HepG2 (cell line): ENCODE measurements at regions not wholly inside any gene's neighbourhood (a gene's known extent, or its start where the extent isn't known, plus 50 kb on each side); places are given as distances from the start of the nearest gene placed in this dataset.

Source experiments
- ATAC-seq: fragments of 200-7000 bp; cut with Tn5 transposase; 3 replicates; pipeline ENCODE4 v1.9.1; 2020; ENCODE audit warnings: mild to moderate bottlenecking, moderate library complexity
- BruUV-seq: library from RNA; stranded (reverse); fragments of 400-500 nt; replicated peaks from 2 replicates; lab custom pipeline; 2021; lab: Mats Ljungman, UMichigan
- CTCF ChIA-PET: fragments of 300-600 bp; formaldehyde crosslinking; extraction: SDS; loops from one replicate; lab custom pipeline; 2021; ENCODE audit warnings: low total read pairs, inconsistent platforms, low intra/inter-chr PET ratio; lab: Yijun Ruan, JAX
- POLR2A ChIA-PET: fragments of 350-600 bp; sonication (Branson Sonifier 250); formaldehyde crosslinking; loops from one replicate; lab custom pipeline; 2020; ENCODE audit warnings: antibody characterized with exemption, inconsistent platforms; lab: Yijun Ruan, JAX
- DNase-seq: peaks from one replicate; pipeline ENCODE4 v3.0.0-alpha.2; 2015; ENCODE audit warnings: low spot score
- FAIRE-seq: peaks from 3 replicates; lab custom pipeline; 2011; peaks lifted over from hg19 to GRCh38; lab: Jason Lieb, UNC
- H2AFZ ChIP-seq: one replicate; pipeline ENCODE4 v1.6.1; 2011; ENCODE audit warnings: low read length, inconsistent platforms
- H3K27ac ChIP-seq: fragments of 300-600 bp; 3 replicates; pipeline ENCODE4 v1.8.0; 2011; ENCODE audit warnings: mixed run types, mild to moderate bottlenecking, mixed read lengths, low read length, inconsistent platforms; ENCODE audit not compliant: insufficient read depth; ENCODE audit errors: extremely low read length
- H3K27me3 ChIP-seq, 2 experiments: fragments of 200-600 bp in 1 of 2; 2 replicates in 1 of 2; 3 replicates in 1 of 2; pipeline versions ENCODE4 v1.6.0 to v1.8.0; 2011; ENCODE audit warnings: low read length in 2 of 2, mild to moderate bottlenecking in 2 of 2, moderate library complexity in 2 of 2, inconsistent platforms in 1 of 2; ENCODE audit not compliant: insufficient read depth in 2 of 2, control insufficient read depth in 1 of 2
- H3K36me3 ChIP-seq, 2 experiments: fragments of 200-600 bp in 1 of 2; replicated peaks in 1 of 2; 2 replicates in 1 of 2; 3 replicates in 1 of 2; pipeline versions ENCODE4 v1.5.1 to v1.8.0; 2011; ENCODE audit warnings: low read length in 2 of 2, inconsistent platforms in 1 of 2; ENCODE audit not compliant: insufficient read depth in 2 of 2, control insufficient read depth in 1 of 2
- H3K4me1 ChIP-seq: 2 replicates; pipeline ENCODE4 v1.5.1; 2012; ENCODE audit warnings: low read length, inconsistent platforms; ENCODE audit not compliant: insufficient read depth
- H3K4me2 ChIP-seq: 2 replicates; pipeline ENCODE4 v1.6.0; 2011; ENCODE audit warnings: low read depth, low read length, inconsistent platforms
- H3K4me3 ChIP-seq, 3 experiments: fragments of 200-600 bp in 1 of 3; sonication (generic), shearing (Covaris generic) in 1 of 3; replicated peaks in 1 of 3; 2 replicates each; pipeline ENCODE4 v1.5.1; 2011 to 2016; ENCODE audit warnings: low read length in 3 of 3, inconsistent platforms in 2 of 3, low read depth in 2 of 3, mild to moderate bottlenecking in 2 of 3, control low read depth in 1 of 3, mixed read lengths in 1 of 3; ENCODE audit not compliant: insufficient read depth in 1 of 3
- H3K79me2 ChIP-seq: one replicate; pipeline ENCODE4 v1.6.1; 2011; ENCODE audit warnings: low read length, inconsistent platforms; ENCODE audit not compliant: insufficient read depth
- H3K9ac ChIP-seq: 2 replicates; pipeline ENCODE4 v1.6.0; 2011; ENCODE audit warnings: mild to moderate bottlenecking, low read depth, low read length, inconsistent platforms; ENCODE audit not compliant: insufficient read depth
- H3K9me3 ChIP-seq: 2 replicates; pipeline ENCODE4 v1.5.1; 2012; ENCODE audit warnings: mild to moderate bottlenecking, low read length
- H4K20me1 ChIP-seq: 2 replicates; pipeline ENCODE4 v1.6.0; 2011; ENCODE audit warnings: inconsistent platforms, mild to moderate bottlenecking, low read length, moderate library complexity; ENCODE audit not compliant: insufficient read depth
- ARNT2 ChIP-seq: sonication (generic); formaldehyde crosslinking; IDR thresholded peaks from 2 replicates; pipeline ENCODE4 v1.8.0; 2022; ENCODE audit warnings: mild to moderate bottlenecking, low read depth, missing genetic modification reagents, moderate library complexity
- ATAD3A ChIP-seq: sonication (generic); formaldehyde crosslinking; IDR thresholded peaks from 2 replicates; pipeline ENCODE4 v1.4.0; 2020; ENCODE audit warnings: missing genetic modification reagents
- GABPA ChIP-seq, 2 experiments: IDR thresholded peaks; 2 replicates each; pipeline ENCODE4 v1.6.1; 2011 to 2016; ENCODE audit warnings: low read depth in 2 of 2, low read length in 1 of 2, missing biosample characterization in 1 of 2, missing genetic modification characterization in 1 of 2
- GPN1 ChIP-seq: sonication (generic); formaldehyde crosslinking; IDR thresholded peaks from 2 replicates; pipeline ENCODE4 v1.5.1; 2020; ENCODE audit warnings: missing genetic modification reagents, borderline replicate concordance
- HHEX ChIP-seq: IDR thresholded peaks from 2 replicates; pipeline ENCODE4 v1.6.1; 2016; ENCODE audit warnings: control low read depth
- KAT8 ChIP-seq: IDR thresholded peaks from 2 replicates; pipeline ENCODE4 v1.6.1; 2016; ENCODE audit warnings: missing genetic modification reagents, missing compliant biosample characterization
- SIX1 ChIP-seq: sonication (generic); formaldehyde crosslinking; IDR thresholded peaks from 2 replicates; pipeline ENCODE4 v1.4.0; 2020; ENCODE audit warnings: missing genetic modification reagents, borderline replicate concordance
- TBX2 ChIP-seq: sonication (generic); formaldehyde crosslinking; IDR thresholded peaks from 2 replicates; pipeline ENCODE4 v1.5.0; 2020; ENCODE audit warnings: missing genetic modification reagents, mild to moderate bottlenecking, borderline replicate concordance
- TOPORS ChIP-seq: sonication (generic); formaldehyde crosslinking; IDR thresholded peaks from 2 replicates; pipeline ENCODE4 v1.8.0; 2023; ENCODE audit warnings: mild to moderate bottlenecking, missing genetic modification reagents
- TP53 ChIP-seq: sonication (generic); formaldehyde crosslinking; conservative IDR thresholded peaks from 2 replicates; pipeline ENCODE4 v1.4.0; 2020; ENCODE audit warnings: missing genetic modification reagents
- ZNF160 ChIP-seq: sonication (generic); formaldehyde crosslinking; IDR thresholded peaks from 2 replicates; pipeline ENCODE4 v1.8.0; 2022; ENCODE audit warnings: mild to moderate bottlenecking, inconsistent platforms, missing genetic modification reagents
- ZNF180 ChIP-seq: sonication (generic); formaldehyde crosslinking; IDR thresholded peaks from 2 replicates; pipeline ENCODE4 v1.4.0; 2020; ENCODE audit warnings: low read depth, missing genetic modification reagents, borderline replicate concordance
- ZNF577 ChIP-seq: sonication (generic); formaldehyde crosslinking; IDR thresholded peaks from 2 replicates; pipeline ENCODE4 v1.4.0; 2020; ENCODE audit warnings: mild to moderate bottlenecking, low read depth, missing genetic modification reagents, borderline replicate concordance
- ZNF614 ChIP-seq: IDR thresholded peaks from 2 replicates; pipeline ENCODE4 v1.6.1; 2018; ENCODE audit warnings: missing biosample characterization, missing genetic modification reagents, inconsistent platforms, borderline replicate concordance
- ZNF674 ChIP-seq: sonication (generic); formaldehyde crosslinking; IDR thresholded peaks from 2 replicates; pipeline ENCODE4 v1.5.0; 2020; ENCODE audit warnings: low read depth, mild to moderate bottlenecking, missing genetic modification reagents
- ZNF724P ChIP-seq: sonication (generic); formaldehyde crosslinking; IDR thresholded peaks from 2 replicates; pipeline ENCODE4 v1.8.0; 2022; ENCODE audit warnings: missing genetic modification reagents, borderline replicate concordance
- ZNF83 ChIP-seq: sonication (generic); formaldehyde crosslinking; IDR thresholded peaks from 2 replicates; pipeline ENCODE4 v1.4.0; 2020; ENCODE audit warnings: missing genetic modification reagents, mild to moderate bottlenecking, borderline replicate concordance
- WGBS: methylation state at CpG from one replicate; pipeline ENCODE4 v1.1.6; 2017; ENCODE audit warnings: low lambda C conversion rate; 5-methylcytosine and 5-hydroxymethylcytosine counted together
- in situ Hi-C: cut with HindIII; loops from 2 replicates; pipeline ENCODE4 v1.10.0; 2017; ENCODE audit warnings: low pct_unique_long_range_greater_than_20kb; ENCODE audit not compliant: extremely low pct_ligation_motif_present
- intact Hi-C: fragments of 100-400 bp; cut with micrococcal nuclease; formaldehyde crosslinking; loops from one replicate; pipeline ENCODE4 v1.10.0; 2022; ENCODE audit not compliant: unreplicated experiment
- TF ChIP-seq, protein P1 (sequence below): sonication (generic); formaldehyde crosslinking; IDR thresholded peaks from 2 replicates; pipeline ENCODE4 v1.5.0; 2020; ENCODE audit warnings: missing genetic modification reagents, mild to moderate bottlenecking, borderline replicate concordance
- TF ChIP-seq, protein P2 (sequence below): sonication (generic); formaldehyde crosslinking; IDR thresholded peaks from 2 replicates; pipeline ENCODE4 v1.8.1; 2023; ENCODE audit warnings: mild to moderate bottlenecking, missing genetic modification reagents, borderline replicate concordance
- TF ChIP-seq, protein P3 (sequence below): sonication (generic); formaldehyde crosslinking; IDR thresholded peaks from 2 replicates; pipeline ENCODE4 v1.4.0; 2020; ENCODE audit warnings: missing genetic modification reagents

DNA sequence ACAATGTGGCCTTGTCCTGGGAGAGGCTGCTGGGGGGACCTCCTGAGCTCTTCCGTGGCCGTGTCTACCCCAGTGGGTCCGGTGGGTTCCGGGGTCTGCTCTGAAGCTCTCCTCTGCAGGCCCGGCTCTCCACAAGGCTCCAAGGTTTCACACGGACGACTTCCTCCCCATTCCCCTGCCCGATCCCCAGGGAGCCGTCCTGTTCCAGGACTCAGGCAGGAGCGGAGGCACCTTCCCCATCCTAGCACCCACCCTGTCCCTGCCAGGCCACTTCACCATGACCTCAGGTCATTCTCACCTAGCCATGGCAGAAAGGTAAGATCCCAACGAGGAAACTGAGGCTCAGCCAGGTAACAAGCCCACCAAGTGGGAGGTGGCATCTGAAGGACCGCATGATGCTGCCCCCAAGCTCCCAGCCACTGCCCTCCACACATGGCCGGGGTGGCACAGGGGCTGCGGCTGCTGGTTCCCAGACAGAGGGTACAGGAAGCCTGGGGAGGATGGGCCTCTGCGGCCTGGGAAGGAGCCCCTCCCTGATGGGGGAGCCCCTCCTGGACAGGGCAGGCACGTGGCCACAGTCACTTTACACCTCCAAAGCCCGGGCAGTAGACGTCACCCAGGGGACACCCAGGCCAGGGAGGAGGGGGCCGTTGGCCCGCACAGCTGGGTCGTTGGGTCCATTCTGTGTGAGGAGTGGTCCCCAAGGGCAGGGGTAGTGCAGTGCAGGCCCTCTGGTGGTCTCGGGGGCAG lies 274.0 kb downstream of the NDUFA10 start:
- no peaks in the 10 kb centered on the region; the same call in 1 of the 2 replicates for H4K20me1 ChIP-seq
- intact Hi-C loops: no loop called here
- no peak overlapping the region for H3K9ac ChIP-seq
- FAIRE-seq (no peak), ATAC-seq (no peak), DNase-seq (no peak)
- H2AFZ ChIP-seq: no peak overlapping the region
- no peaks in the 10 kb centered on the region for H3K9me3 ChIP-seq
- H3K36me3 ChIP-seq: no peaks in the 10 kb centered on the region
- no peak overlapping the region for H3K4me2 ChIP-seq
- 47% methylated on average over 6 of the region's 22 CpGs for WGBS
- no peaks in the 10 kb centered on the region for H3K4me1 ChIP-seq
- no TSS peak for BruUV-seq
- no peak overlapping the region for H3K4me3 ChIP-seq
- in situ Hi-C loops: no loop called here
- ChIA-PET POLR2A (no interaction called here), CTCF (no interaction called here)
- H3K79me2 ChIP-seq: no peaks in the 10 kb centered on the region
- peaks cover 27 to 79% of the 10 kb centered on the region in 2 experiments; a peak in 4 of 5 replicates for H3K27me3 ChIP-seq
- no peak for TF ChIP-seq ZNF614 (CRISPR knock-in tag)
- TF ChIP-seq ZNF724P (CRISPR knock-in tag): no peak
- no peak for TF ChIP-seq KAT8
- no peak for TF ChIP-seq TOPORS
- no peak for TF ChIP-seq ZNF577 (CRISPR knock-in tag)
- TF ChIP-seq, protein P1, sequence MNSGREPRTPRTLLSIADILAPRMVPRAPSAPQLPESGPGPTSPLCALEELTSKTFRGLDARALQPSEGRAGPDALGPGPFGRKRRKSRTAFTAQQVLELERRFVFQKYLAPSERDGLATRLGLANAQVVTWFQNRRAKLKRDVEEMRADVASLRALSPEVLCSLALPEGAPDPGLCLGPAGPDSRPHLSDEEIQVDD (CRISPR knock-in tag): no peak
- TF ChIP-seq, protein P2, sequence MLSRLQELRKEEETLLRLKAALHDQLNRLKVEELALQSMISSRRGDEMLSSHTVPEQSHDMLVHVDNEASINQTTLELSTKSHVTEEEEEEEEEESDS (CRISPR knock-in tag): no peak
- TF ChIP-seq ARNT2 (CRISPR knock-in tag): no peak
- TF ChIP-seq ZNF674 (CRISPR knock-in tag): no peak
- no peak for TF ChIP-seq HHEX (CRISPR knock-in tag)
- no peak for TF ChIP-seq GABPA (IDR thresholded peaks at IDR 0.05; ENCODE audit: low read depth, low read length)
- TF ChIP-seq GABPA (CRISPR knock-in tag; IDR thresholded peaks at IDR 0.05; ENCODE audit: low read depth): no peak
- TF ChIP-seq SIX1 (CRISPR knock-in tag): no peak
- no peak for TF ChIP-seq ZNF83 (CRISPR knock-in tag)
- TF ChIP-seq TBX2 (CRISPR knock-in tag): no peak
- TF ChIP-seq GPN1: no peak
- no peak for TF ChIP-seq ATAD3A (CRISPR knock-in tag)
- no peak for TF ChIP-seq ZNF180
- TF ChIP-seq ZNF160 (CRISPR knock-in tag): no peak
- TF ChIP-seq TP53 (CRISPR knock-in tag): no peak
- TF ChIP-seq, protein P3, sequence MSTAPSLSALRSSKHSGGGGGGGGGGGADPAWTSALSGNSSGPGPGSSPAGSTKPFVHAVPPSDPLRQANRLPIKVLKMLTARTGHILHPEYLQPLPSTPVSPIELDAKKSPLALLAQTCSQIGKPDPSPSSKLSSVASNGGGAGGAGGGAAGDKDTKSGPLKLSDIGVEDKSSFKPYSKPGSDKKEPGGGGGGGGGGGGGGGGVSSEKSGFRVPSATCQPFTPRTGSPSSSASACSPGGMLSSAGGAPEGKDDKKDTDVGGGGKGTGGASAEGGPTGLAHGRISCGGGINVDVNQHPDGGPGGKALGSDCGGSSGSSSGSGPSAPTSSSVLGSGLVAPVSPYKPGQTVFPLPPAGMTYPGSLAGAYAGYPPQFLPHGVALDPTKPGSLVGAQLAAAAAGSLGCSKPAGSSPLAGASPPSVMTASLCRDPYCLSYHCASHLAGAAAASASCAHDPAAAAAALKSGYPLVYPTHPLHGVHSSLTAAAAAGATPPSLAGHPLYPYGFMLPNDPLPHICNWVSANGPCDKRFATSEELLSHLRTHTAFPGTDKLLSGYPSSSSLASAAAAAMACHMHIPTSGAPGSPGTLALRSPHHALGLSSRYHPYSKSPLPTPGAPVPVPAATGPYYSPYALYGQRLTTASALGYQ (CRISPR knock-in tag): no peak
- H3K27ac ChIP-seq: no peak overlapping the region
